ENCODE measurements at regions not wholly inside any gene's neighbourhood (a gene's known extent, or its start where the extent isn't known, plus 50 kb on each side); places are given as distances from the start of the nearest gene placed in this dataset.

GRCh38 chr12:29086325-29087271 lies 62.5 kb upstream of the FAR2 start:
- no peaks in the 10 kb centered on the region for H3K79me2 ChIP-seq (ENCODE audit: insufficient read depth, low read length)
- no peaks in the 10 kb centered on the region for H3K36me3 ChIP-seq (ENCODE audit: insufficient read depth, low read length)
- no peaks in the 10 kb centered on the region for H3K4me1 ChIP-seq (ENCODE audit: insufficient read depth, low read length, severe bottlenecking)
- H2AFZ ChIP-seq (ENCODE audit: low read length), result no peak overlapping the region
- H3K27me3 ChIP-seq (ENCODE audit: insufficient read depth, low read length), result no peaks in the 10 kb centered on the region
- H3F3A ChIP-seq (ENCODE audit: insufficient read depth, low read length), result no peaks in the 10 kb centered on the region
- no peak overlapping the region for H3K9ac ChIP-seq (ENCODE audit: low read length)
- TF ChIP-seq EZH2 (IDR thresholded peaks at IDR 0.05; ENCODE audit: borderline replicate concordance, low read length) (no peak), CTCF (IDR thresholded peaks at IDR 0.05; ENCODE audit: low read length) (no peak)
- H4K20me1 ChIP-seq (ENCODE audit: insufficient read depth, low read length), result no peaks in the 10 kb centered on the region
- no peaks in the 10 kb centered on the region for H3K9me3 ChIP-seq (ENCODE audit: low read length)
- no peak overlapping the region for H3K4me3 ChIP-seq (ENCODE audit: low read depth, low read length, poor library complexity, severe bottlenecking)
- no peak overlapping the region for H3K27ac ChIP-seq (ENCODE audit: low read depth, low read length, poor library complexity, severe bottlenecking)
- no peak overlapping the region for H3K4me2 ChIP-seq (ENCODE audit: low read length)
- no peaks in the 10 kb centered on the region for H3K9me2 ChIP-seq (ENCODE audit: low read depth, low read length)

GRCh38 chr12:29088611-29089219 lies 60.4 kb upstream of the FAR2 start:
- no peaks in the 10 kb centered on the region for H3K36me3 ChIP-seq (ENCODE audit: insufficient read depth, low read length)
- H3K27me3 ChIP-seq (ENCODE audit: insufficient read depth, low read length), result no peaks in the 10 kb centered on the region
- TF ChIP-seq CTCF (IDR thresholded peaks at IDR 0.05; ENCODE audit: low read length), result peak; percentile 46
- no peak for TF ChIP-seq EZH2 (IDR thresholded peaks at IDR 0.05; ENCODE audit: borderline replicate concordance, low read length)

More at GRCh38 chr12:29088611-29089219, 60.4 kb upstream of the FAR2 start:
- Histone ChIP-seq H3F3A (ENCODE audit: insufficient read depth, low read length) (no peaks in the 10 kb centered on the region), H3K79me2 (ENCODE audit: insufficient read depth, low read length) (no peaks in the 10 kb centered on the region), H2AFZ (ENCODE audit: low read length) (no peak overlapping the region), H3K9me3 (ENCODE audit: low read length) (no peaks in the 10 kb centered on the region), H4K20me1 (ENCODE audit: insufficient read depth, low read length) (no peaks in the 10 kb centered on the region), H3K27ac (ENCODE audit: low read depth, low read length, poor library complexity, severe bottlenecking) (no peak overlapping the region), H3K9me2 (ENCODE audit: low read depth, low read length) (no peaks in the 10 kb centered on the region), H3K4me3 (ENCODE audit: low read depth, low read length, poor library complexity, severe bottlenecking) (no peak overlapping the region), H3K4me1 (ENCODE audit: insufficient read depth, low read length, severe bottlenecking) (no peaks in the 10 kb centered on the region), H3K9ac (ENCODE audit: low read length) (no peak overlapping the region), H3K4me2 (ENCODE audit: low read length) (no peak overlapping the region)
